HepG2 (cell line): ENCODE measurements at regions not wholly inside any gene's neighbourhood (a gene's known extent, or its start where the extent isn't known, plus 50 kb on each side); places are given as distances from the start of the nearest gene placed in this dataset.

Source experiments
- ATAC-seq: fragments of 200-7000 bp; cut with Tn5 transposase; 3 replicates; pipeline ENCODE4 v1.9.1; 2020; ENCODE audit warnings: mild to moderate bottlenecking, moderate library complexity
- BruUV-seq: library from RNA; stranded (reverse); fragments of 400-500 nt; replicated peaks from 2 replicates; lab custom pipeline; 2021; lab: Mats Ljungman, UMichigan
- CTCF ChIA-PET: fragments of 300-600 bp; formaldehyde crosslinking; extraction: SDS; loops from one replicate; lab custom pipeline; 2021; ENCODE audit warnings: low total read pairs, inconsistent platforms, low intra/inter-chr PET ratio; lab: Yijun Ruan, JAX
- POLR2A ChIA-PET: fragments of 350-600 bp; sonication (Branson Sonifier 250); formaldehyde crosslinking; loops from one replicate; lab custom pipeline; 2020; ENCODE audit warnings: antibody characterized with exemption, inconsistent platforms; lab: Yijun Ruan, JAX
- DNase-seq: peaks from one replicate; pipeline ENCODE4 v3.0.0-alpha.2; 2015; ENCODE audit warnings: low spot score
- FAIRE-seq: peaks from 3 replicates; lab custom pipeline; 2011; peaks lifted over from hg19 to GRCh38; lab: Jason Lieb, UNC
- H2AFZ ChIP-seq: one replicate; pipeline ENCODE4 v1.6.1; 2011; ENCODE audit warnings: low read length, inconsistent platforms
- H3K27ac ChIP-seq: fragments of 300-600 bp; 3 replicates; pipeline ENCODE4 v1.8.0; 2011; ENCODE audit warnings: mixed run types, mild to moderate bottlenecking, mixed read lengths, low read length, inconsistent platforms; ENCODE audit not compliant: insufficient read depth; ENCODE audit errors: extremely low read length
- H3K27me3 ChIP-seq, 2 experiments: fragments of 200-600 bp in 1 of 2; 2 replicates in 1 of 2; 3 replicates in 1 of 2; pipeline versions ENCODE4 v1.6.0 to v1.8.0; 2011; ENCODE audit warnings: low read length in 2 of 2, mild to moderate bottlenecking in 2 of 2, moderate library complexity in 2 of 2, inconsistent platforms in 1 of 2; ENCODE audit not compliant: insufficient read depth in 2 of 2, control insufficient read depth in 1 of 2
- H3K36me3 ChIP-seq, 2 experiments: fragments of 200-600 bp in 1 of 2; replicated peaks in 1 of 2; 2 replicates in 1 of 2; 3 replicates in 1 of 2; pipeline versions ENCODE4 v1.5.1 to v1.8.0; 2011; ENCODE audit warnings: low read length in 2 of 2, inconsistent platforms in 1 of 2; ENCODE audit not compliant: insufficient read depth in 2 of 2, control insufficient read depth in 1 of 2
- H3K4me1 ChIP-seq: 2 replicates; pipeline ENCODE4 v1.5.1; 2012; ENCODE audit warnings: low read length, inconsistent platforms; ENCODE audit not compliant: insufficient read depth
- H3K4me2 ChIP-seq: 2 replicates; pipeline ENCODE4 v1.6.0; 2011; ENCODE audit warnings: low read depth, low read length, inconsistent platforms
- H3K4me3 ChIP-seq, 3 experiments: fragments of 200-600 bp in 1 of 3; sonication (generic), shearing (Covaris generic) in 1 of 3; replicated peaks in 1 of 3; 2 replicates each; pipeline ENCODE4 v1.5.1; 2011 to 2016; ENCODE audit warnings: low read length in 3 of 3, inconsistent platforms in 2 of 3, low read depth in 2 of 3, mild to moderate bottlenecking in 2 of 3, control low read depth in 1 of 3, mixed read lengths in 1 of 3; ENCODE audit not compliant: insufficient read depth in 1 of 3
- H3K79me2 ChIP-seq: one replicate; pipeline ENCODE4 v1.6.1; 2011; ENCODE audit warnings: low read length, inconsistent platforms; ENCODE audit not compliant: insufficient read depth
- H3K9ac ChIP-seq: 2 replicates; pipeline ENCODE4 v1.6.0; 2011; ENCODE audit warnings: mild to moderate bottlenecking, low read depth, low read length, inconsistent platforms; ENCODE audit not compliant: insufficient read depth
- H3K9me3 ChIP-seq: 2 replicates; pipeline ENCODE4 v1.5.1; 2012; ENCODE audit warnings: mild to moderate bottlenecking, low read length
- H4K20me1 ChIP-seq: 2 replicates; pipeline ENCODE4 v1.6.0; 2011; ENCODE audit warnings: inconsistent platforms, mild to moderate bottlenecking, low read length, moderate library complexity; ENCODE audit not compliant: insufficient read depth
- E2F1 ChIP-seq: sonication (generic); formaldehyde crosslinking; IDR thresholded peaks from 2 replicates; pipeline ENCODE4 v1.5.0; 2020; ENCODE audit warnings: missing genetic modification reagents
- KLF9 ChIP-seq: IDR thresholded peaks from 2 replicates; pipeline ENCODE4 v1.6.1; 2016; ENCODE audit warnings: low read depth
- MYC ChIP-seq: sonication (generic); formaldehyde crosslinking; IDR thresholded peaks from 2 replicates; pipeline ENCODE4 v1.9.0; 2021; ENCODE audit warnings: missing genetic modification reagents, borderline replicate concordance
- TERF1 ChIP-seq: sonication (generic); formaldehyde crosslinking; IDR thresholded peaks from 2 replicates; pipeline ENCODE4 v1.8.0; 2022; ENCODE audit warnings: mild to moderate bottlenecking, missing genetic modification reagents, moderate library complexity
- ZMAT3 ChIP-seq: sonication (generic); formaldehyde crosslinking; conservative IDR thresholded peaks from 2 replicates; pipeline ENCODE4 v1.7.0; 2021; ENCODE audit warnings: missing genetic modification reagents
- ZUFSP ChIP-seq: sonication (generic); formaldehyde crosslinking; IDR thresholded peaks from 2 replicates; pipeline ENCODE4 v1.9.0; 2021; ENCODE audit warnings: missing genetic modification reagents, mild to moderate bottlenecking, borderline replicate concordance
- WGBS: methylation state at CpG from one replicate; pipeline ENCODE4 v1.1.6; 2017; ENCODE audit warnings: low lambda C conversion rate; 5-methylcytosine and 5-hydroxymethylcytosine counted together
- in situ Hi-C: cut with HindIII; loops from 2 replicates; pipeline ENCODE4 v1.10.0; 2017; ENCODE audit warnings: low pct_unique_long_range_greater_than_20kb; ENCODE audit not compliant: extremely low pct_ligation_motif_present
- intact Hi-C: fragments of 100-400 bp; cut with micrococcal nuclease; formaldehyde crosslinking; loops from one replicate; pipeline ENCODE4 v1.10.0; 2022; ENCODE audit not compliant: unreplicated experiment

DNA sequence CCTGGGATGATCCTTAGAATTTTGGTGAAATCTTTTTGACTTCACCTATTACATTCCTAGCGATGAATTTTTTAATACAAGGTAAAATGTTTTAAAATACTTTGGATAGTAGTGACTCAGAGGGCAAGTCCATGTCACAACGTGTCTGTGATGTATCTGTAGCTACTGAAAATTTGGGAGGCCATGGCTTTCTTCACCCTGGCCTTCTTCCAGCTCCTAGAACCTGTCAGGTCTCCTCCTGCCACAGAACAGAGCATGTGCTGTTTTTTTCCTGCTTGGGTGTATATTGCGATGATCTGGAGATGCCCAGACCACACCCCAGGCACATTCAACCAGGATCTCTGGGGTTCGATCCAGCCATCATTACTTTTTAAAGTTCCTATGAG is 194.4 kb downstream of the BTBD3 start:
- ChIA-PET POLR2A (no interaction called here), CTCF (no interaction called here)
- 19% methylated on average over 4 of the region's 4 CpGs for WGBS
- DNase-seq (no peak), ATAC-seq (no peak), FAIRE-seq (no peak)
- no peak overlapping the region for H3K9ac ChIP-seq
- intact Hi-C loops (no loop called here), in situ Hi-C loops (no loop called here)
- no peak overlapping the region for H3K4me2 ChIP-seq
- no peaks in the 10 kb centered on the region for H3K36me3 ChIP-seq
- no peak overlapping the region for H2AFZ ChIP-seq
- TF ChIP-seq KLF9 (CRISPR knock-in tag) (no peak), ZUFSP (CRISPR knock-in tag) (no peak), TERF1 (no peak), MYC (CRISPR knock-in tag) (no peak), ZMAT3 (CRISPR knock-in tag) (no peak), E2F1 (no peak)
- H3K27ac ChIP-seq = no peak overlapping the region
- H3K4me3 ChIP-seq = no peak overlapping the region
- peaks cover 26% of the 10 kb centered on the region for H3K9me3 ChIP-seq
- H4K20me1 ChIP-seq = no peaks in the 10 kb centered on the region
- no peaks in the 10 kb centered on the region for H3K27me3 ChIP-seq
- H3K79me2 ChIP-seq = no peaks in the 10 kb centered on the region
- no peaks in the 10 kb centered on the region for H3K4me1 ChIP-seq
- BruUV-seq = no TSS peak
